Activated T-helper 1 cell treated with anti-CD3 and anti-CD28 coated beads, Interleukin-12 subunit alpha, Interleukin-12 subunit beta, Interleukin-2, Interleukin-4 antibody, amounts not matched to agents 30 ng/mL and 10 ng/mL and 1 ng/mL, durations not matched to agents 14 hours and 24 hours and 36 hours (primary cell): ENCODE measurements at regions not wholly inside any gene's neighbourhood (a gene's known extent, or its start where the extent isn't known, plus 50 kb on each side); places are given as distances from the start of the nearest gene placed in this dataset.

Source experiments
- DNase-seq: peaks from one replicate; pipeline ENCODE4 v3.0.0; 2021; ENCODE audit warnings: low spot score
- H3K27ac Mint-ChIP-seq: one replicate; pipeline ENCODE4 v1.8.0; 2021; ENCODE audit warnings: mild to moderate bottlenecking, mixed read lengths
- H3K27me3 Mint-ChIP-seq: one replicate; pipeline ENCODE4 v1.8.0; 2022; ENCODE audit warnings: mild to moderate bottlenecking, moderate library complexity, mixed read lengths; ENCODE audit not compliant: insufficient read depth
- H3K36me3 Mint-ChIP-seq: one replicate; pipeline ENCODE4 v1.8.0; 2021; ENCODE audit warnings: low read depth, mixed read lengths
- H3K4me1 Mint-ChIP-seq: one replicate; pipeline ENCODE4 v1.8.0; 2021; ENCODE audit warnings: low read depth, mixed read lengths
- H3K4me3 Mint-ChIP-seq: one replicate; pipeline ENCODE4 v1.8.0; 2021; ENCODE audit warnings: mild to moderate bottlenecking, moderate library complexity, mixed read lengths
- H3K9me3 Mint-ChIP-seq: one replicate; pipeline ENCODE4 v1.8.0; 2021; ENCODE audit warnings: mixed read lengths
- intact Hi-C: fragments of 100-400 bp; cut with micrococcal nuclease; formaldehyde crosslinking; loops from one replicate; pipeline ENCODE4 v1.15.1; 2024

DNA sequence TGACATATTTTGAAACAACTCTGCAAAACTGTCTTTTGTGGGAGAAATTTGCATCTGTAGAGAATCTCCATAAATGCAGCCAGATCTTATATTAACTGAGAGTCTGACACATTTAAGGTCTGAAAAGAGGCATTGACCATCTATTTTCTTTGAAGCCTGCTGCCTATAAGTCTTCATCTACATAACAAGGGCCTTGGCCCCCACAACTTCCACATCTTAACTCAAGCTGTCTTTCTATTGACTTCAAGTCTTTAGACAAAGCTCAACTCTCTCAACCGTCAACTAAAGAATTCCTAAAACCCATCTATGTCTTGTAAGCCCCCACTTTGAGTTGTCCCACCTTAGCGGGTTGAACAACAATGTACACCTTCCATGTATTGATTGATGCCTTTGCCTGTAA is 72.4 kb upstream of the ADCY1 start:
- Mint-ChIP-seq H3K27ac (no peak overlapping the region), H3K36me3 (no peaks in the 10 kb centered on the region), H3K4me1 (no peaks in the 10 kb centered on the region), H3K27me3 (no peaks in the 10 kb centered on the region), H3K4me3 (no peak overlapping the region), H3K9me3 (peaks cover 17% of the 10 kb centered on the region)
- DNase-seq: no peak
- intact Hi-C loops: no loop called here

DNA sequence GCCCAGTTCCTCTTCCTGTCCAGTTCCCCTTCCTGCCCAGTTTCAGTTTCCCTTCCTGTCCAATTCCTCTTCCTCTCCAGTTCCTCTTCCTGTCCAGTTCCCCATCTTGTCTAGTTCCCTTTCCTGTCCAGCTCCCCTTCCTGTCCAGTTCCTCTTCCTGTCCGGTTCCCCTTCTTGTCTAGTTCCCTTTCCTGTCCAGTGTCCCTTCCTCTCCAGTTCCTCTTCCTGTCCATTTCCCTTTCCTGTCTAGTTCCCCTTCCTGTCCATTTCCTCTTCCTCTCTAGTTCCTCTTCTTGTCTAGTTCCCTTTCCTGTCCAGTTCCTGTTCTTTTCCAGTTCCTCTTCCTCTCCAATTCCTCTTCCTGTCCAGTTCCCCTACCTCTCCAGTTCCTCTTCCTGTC is 68.1 kb upstream of the ADCY1 start:
- no peaks in the 10 kb centered on the region for H3K36me3 Mint-ChIP-seq
- no peaks in the 10 kb centered on the region for H3K27me3 Mint-ChIP-seq
- no peak overlapping the region for H3K27ac Mint-ChIP-seq
- intact Hi-C loops: no loop called here
- DNase-seq: no peak
- no peaks in the 10 kb centered on the region for H3K4me1 Mint-ChIP-seq
- H3K4me3 Mint-ChIP-seq: no peak overlapping the region
- peaks cover 18% of the 10 kb centered on the region for H3K9me3 Mint-ChIP-seq

DNA sequence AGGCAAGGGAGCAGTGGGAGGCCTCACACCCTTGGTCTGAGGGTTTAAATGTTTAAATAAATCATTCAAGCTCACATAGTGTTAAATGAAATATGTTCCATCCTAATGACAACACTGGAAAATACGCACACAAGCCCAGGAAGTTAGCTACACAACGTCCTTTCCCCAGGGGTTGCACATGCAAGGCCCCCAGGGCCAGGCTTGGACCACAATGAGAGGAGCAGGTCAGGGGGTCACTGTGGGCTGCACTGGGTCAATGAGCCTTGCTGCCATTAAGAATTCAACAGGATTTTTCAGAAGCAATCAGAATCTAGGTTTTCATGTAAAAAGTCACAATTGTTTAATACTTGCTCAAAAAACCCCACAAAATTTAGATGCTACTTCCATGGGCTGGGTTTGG is 64.9 kb upstream of the ADCY1 start:
- Mint-ChIP-seq H3K4me3 (no peak overlapping the region), H3K27me3 (no peaks in the 10 kb centered on the region), H3K36me3 (no peaks in the 10 kb centered on the region), H3K9me3 (peaks cover 18% of the 10 kb centered on the region), H3K4me1 (no peaks in the 10 kb centered on the region), H3K27ac (no peak overlapping the region)
- intact Hi-C loops: no loop called here
- DNase-seq: no peak

DNA sequence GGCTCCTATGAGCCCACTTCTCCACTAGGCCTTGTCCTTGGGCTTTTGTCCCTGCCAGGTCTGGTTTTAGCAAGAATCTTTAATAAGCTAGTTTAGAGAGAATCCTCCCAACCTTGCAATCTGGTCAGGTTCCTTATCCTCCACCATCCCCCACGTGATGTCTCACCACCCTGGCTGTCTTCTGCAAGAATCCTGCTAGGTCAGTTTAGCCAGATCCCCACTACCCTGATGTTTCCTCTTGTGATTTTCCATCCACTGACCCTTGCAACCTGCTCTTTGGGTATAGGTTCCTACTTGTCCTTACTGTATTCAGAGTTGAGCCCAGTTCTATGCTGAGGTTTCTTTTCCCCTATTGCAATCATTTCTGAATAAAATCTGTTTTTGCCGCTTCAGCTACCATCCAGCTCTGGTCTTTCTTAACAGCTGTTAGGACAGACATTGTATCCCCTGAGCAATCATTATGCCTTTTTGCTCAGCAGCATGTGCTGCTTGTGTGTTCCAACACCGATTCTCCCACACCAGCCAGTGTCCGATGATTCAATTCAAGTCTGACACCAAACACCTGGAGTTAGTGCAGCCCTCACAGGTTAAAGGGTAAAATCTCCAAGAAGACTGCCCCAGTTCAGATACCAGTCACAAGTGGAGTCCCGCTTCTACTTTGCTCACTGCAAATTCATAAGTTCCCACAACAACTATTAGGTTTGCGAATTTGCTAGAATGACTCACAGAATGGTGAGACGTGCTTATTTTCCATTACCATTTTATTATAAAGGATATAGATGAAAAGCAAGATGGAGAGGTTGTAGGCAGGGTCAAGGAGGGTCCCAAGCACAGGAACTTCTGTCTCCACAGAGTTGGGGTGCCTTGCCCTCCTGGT is 62.2 kb upstream of the ADCY1 start:
- Mint-ChIP-seq H3K4me3 (no peak overlapping the region), H3K36me3 (no peaks in the 10 kb centered on the region)

DNA sequence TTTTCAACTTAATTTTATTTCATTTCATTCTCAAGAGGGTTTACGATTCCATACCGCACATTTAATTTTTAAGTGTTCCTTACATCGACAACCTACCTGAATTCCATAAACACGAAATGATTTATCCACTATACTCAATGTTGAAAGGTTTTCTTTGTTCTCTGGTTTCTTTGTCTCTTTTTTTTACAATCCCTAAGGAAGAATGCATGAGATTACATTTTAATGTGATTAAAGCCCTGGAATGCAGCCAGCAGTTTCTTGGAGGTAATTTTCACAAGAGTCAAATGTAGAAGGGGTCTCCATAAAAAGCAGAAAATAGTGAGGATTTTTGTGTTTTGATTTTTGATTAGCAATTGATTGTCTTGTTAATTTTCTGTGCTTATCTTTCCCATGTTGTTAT is 59.2 kb upstream of the ADCY1 start:
- no peak overlapping the region for H3K4me3 Mint-ChIP-seq
- peaks cover 18% of the 10 kb centered on the region for H3K9me3 Mint-ChIP-seq
- intact Hi-C loops: no loop called here
- H3K27me3 Mint-ChIP-seq: no peaks in the 10 kb centered on the region
- no peak overlapping the region for H3K27ac Mint-ChIP-seq
- H3K36me3 Mint-ChIP-seq: no peaks in the 10 kb centered on the region
- H3K4me1 Mint-ChIP-seq: no peaks in the 10 kb centered on the region
- DNase-seq: no peak

More for the DNA sequence above, 62.2 kb upstream of the ADCY1 start:
- no peaks in the 10 kb centered on the region for H3K27me3 Mint-ChIP-seq
- no peak for DNase-seq
- H3K4me1 Mint-ChIP-seq: no peaks in the 10 kb centered on the region
- no peaks in the 10 kb centered on the region for H3K9me3 Mint-ChIP-seq
- intact Hi-C loops: no loop called here
- no peak overlapping the region for H3K27ac Mint-ChIP-seq

DNA sequence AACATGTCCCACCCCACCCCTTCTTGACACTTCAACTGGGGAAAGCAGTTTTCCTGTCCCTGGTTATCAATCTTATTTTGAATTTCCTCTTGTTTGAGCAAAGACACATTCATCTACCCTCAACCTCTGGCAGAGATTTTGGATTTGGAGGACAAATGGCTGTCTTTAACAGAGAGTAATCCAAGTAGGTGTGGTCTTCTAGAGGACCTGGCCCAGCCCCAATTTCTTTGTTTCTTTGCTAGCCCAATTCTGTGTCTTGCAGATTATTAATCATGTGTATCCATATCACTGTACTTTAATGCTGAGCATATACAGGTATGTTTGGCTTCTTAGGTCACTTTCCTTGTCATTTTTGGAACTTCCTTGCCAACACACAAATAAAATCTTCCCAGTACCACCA is 58.8 kb upstream of the ADCY1 start:
- H3K27ac Mint-ChIP-seq: no peak overlapping the region
- peaks cover 18% of the 10 kb centered on the region for H3K9me3 Mint-ChIP-seq
- no peaks in the 10 kb centered on the region for H3K36me3 Mint-ChIP-seq
- DNase-seq: no peak
- no peaks in the 10 kb centered on the region for H3K27me3 Mint-ChIP-seq
- no peaks in the 10 kb centered on the region for H3K4me1 Mint-ChIP-seq
- no peak overlapping the region for H3K4me3 Mint-ChIP-seq
- intact Hi-C loops: no loop called here
